GM18867 (cell line): ENCODE measurements at regions not wholly inside any gene's neighbourhood (a gene's known extent, or its start where the extent isn't known, plus 50 kb on each side); places are given as distances from the start of the nearest gene placed in this dataset.

Source experiments
- ATAC-seq: cut with Tn5 transposase; IDR thresholded peaks from one replicate; pipeline ENCODE4 v1.9.1; 2021; ENCODE audit warnings: mild to moderate bottlenecking, moderate library complexity; ENCODE audit not compliant: unreplicated experiment

GRCh38 chr7:13359656-13360055 is 629.8 kb downstream of the ETV1 start:
- ATAC-seq, result no peak

GRCh38 chr7:13386741-13387140 is 602.7 kb downstream of the ETV1 start:
- ATAC-seq, result no peak

- ATAC-seq, result no peak
These were observed 581.6 kb downstream of the ETV1 start for GRCh38 chr7:13407911-13408310.

- ATAC-seq, result no peak
These were observed 578.3 kb downstream of the ETV1 start for GRCh38 chr7:13411151-13411550.

- no peak for ATAC-seq
These were observed 577.8 kb downstream of the ETV1 start for GRCh38 chr7:13411636-13412035.

- ATAC-seq, result no peak
These were observed 575.3 kb downstream of the ETV1 start for GRCh38 chr7:13414181-13414580.

GRCh38 chr7:13414661-13415107 is 574.8 kb downstream of the ETV1 start:
- no peak for ATAC-seq

GRCh38 chr7:13416071-13416470 is 573.4 kb downstream of the ETV1 start:
- no peak for ATAC-seq

GRCh38 chr7:13416544-13416943 is 572.9 kb downstream of the ETV1 start:
- ATAC-seq, result no peak

- no peak for ATAC-seq
These were observed 568.7 kb downstream of the ETV1 start for GRCh38 chr7:13420726-13421125.

- ATAC-seq, result no peak
These were observed 567.7 kb downstream of the ETV1 start for GRCh38 chr7:13421776-13422175.

GRCh38 chr7:13433946-13434345 is 555.5 kb downstream of the ETV1 start:
- no peak for ATAC-seq

- no peak for ATAC-seq
These were observed 547.2 kb downstream of the ETV1 start for GRCh38 chr7:13442226-13442625.

- ATAC-seq, result no peak
These were observed 541.8 kb downstream of the ETV1 start for GRCh38 chr7:13447637-13448036.

- no peak for ATAC-seq
These were observed 541.2 kb downstream of the ETV1 start for GRCh38 chr7:13448243-13448642.

- no peak for ATAC-seq
These were observed 540.0 kb downstream of the ETV1 start for GRCh38 chr7:13449460-13449859.

- no peak for ATAC-seq
These were observed 534.4 kb downstream of the ETV1 start for GRCh38 chr7:13454916-13455592.

GRCh38 chr7:13457790-13458189 is 531.7 kb downstream of the ETV1 start:
- ATAC-seq, result no peak

- ATAC-seq, result no peak
These were observed 522.5 kb downstream of the ETV1 start for GRCh38 chr7:13466874-13467547.

GRCh38 chr7:13476881-13477444 is 512.5 kb downstream of the ETV1 start:
- ATAC-seq, result no peak

GRCh38 chr7:13489386-13489785 is 500.1 kb downstream of the ETV1 start:
- no peak for ATAC-seq

GRCh38 chr7:13496976-13497375 is 492.5 kb downstream of the ETV1 start:
- no peak for ATAC-seq
